ENCODE measurements at regions not wholly inside any gene's neighbourhood (a gene's known extent, or its start where the extent isn't known, plus 50 kb on each side); places are given as distances from the start of the nearest gene placed in this dataset.

GRCh38 chr9:777978-778377, 63.5 kb upstream of the DMRT1 start:
- no peak for TF ChIP-seq CTCF (IDR thresholded peaks at IDR 0.05)
- ATAC-seq (no peak), DNase-seq (no peak)
- Histone ChIP-seq H3K9me3 (no peaks in the 10 kb centered on the region), H3K4me1 (no peaks in the 10 kb centered on the region), H3K27ac (no peak overlapping the region), H3K27me3 (no peaks in the 10 kb centered on the region), H3K4me3 (no peak overlapping the region), H3K36me3 (no peaks in the 10 kb centered on the region)
- intact Hi-C loops (cut with DNase I): no loop called here

GRCh38 chr9:784202-784601, 57.3 kb upstream of the DMRT1 start:
- no peak for ATAC-seq
- Histone ChIP-seq H3K4me1 (no peaks in the 10 kb centered on the region), H3K36me3 (no peaks in the 10 kb centered on the region), H3K27ac (no peak overlapping the region), H3K9me3 (no peaks in the 10 kb centered on the region), H3K27me3 (no peaks in the 10 kb centered on the region), H3K4me3 (no peak overlapping the region)
- intact Hi-C loops (cut with DNase I): no loop called here
- TF ChIP-seq CTCF (IDR thresholded peaks at IDR 0.05): no peak
- no peak for DNase-seq

- no peak for TF ChIP-seq CTCF (IDR thresholded peaks at IDR 0.05)
- Histone ChIP-seq H3K9me3 (no peaks in the 10 kb centered on the region), H3K4me3 (no peak overlapping the region), H3K4me1 (no peaks in the 10 kb centered on the region), H3K27me3 (no peaks in the 10 kb centered on the region), H3K27ac (no peak overlapping the region), H3K36me3 (no peaks in the 10 kb centered on the region)
- ATAC-seq (no peak), DNase-seq (no peak)
- intact Hi-C loops (cut with DNase I): no loop called here
Observed at GRCh38 chr9:784916-785315, 56.6 kb upstream of the DMRT1 start.

GRCh38 chr9:785997-786396, 55.5 kb upstream of the DMRT1 start:
- Histone ChIP-seq H3K27me3 (no peaks in the 10 kb centered on the region), H3K4me3 (no peak overlapping the region), H3K27ac (no peak overlapping the region), H3K9me3 (no peaks in the 10 kb centered on the region), H3K36me3 (no peaks in the 10 kb centered on the region), H3K4me1 (no peaks in the 10 kb centered on the region)
- no peak for TF ChIP-seq CTCF (IDR thresholded peaks at IDR 0.05)
- DNase-seq: no peak
- intact Hi-C loops (cut with DNase I): no loop called here
- peak; percentile 6 for ATAC-seq

- ATAC-seq (peak; percentile 76), DNase-seq (no peak)
- Histone ChIP-seq H3K4me3 (no peak overlapping the region), H3K27me3 (no peaks in the 10 kb centered on the region), H3K4me1 (no peaks in the 10 kb centered on the region), H3K36me3 (no peaks in the 10 kb centered on the region), H3K9me3 (no peaks in the 10 kb centered on the region), H3K27ac (peak overlapping the region; percentile 47)
- intact Hi-C loops (cut with DNase I): no loop called here
- no peak for TF ChIP-seq CTCF (IDR thresholded peaks at IDR 0.05)
Observed at GRCh38 chr9:786405-786804, 55.1 kb upstream of the DMRT1 start.

GRCh38 chr9:788777-789176, 52.7 kb upstream of the DMRT1 start:
- Histone ChIP-seq H3K27me3 (no peaks in the 10 kb centered on the region), H3K27ac (no peak overlapping the region), H3K36me3 (no peaks in the 10 kb centered on the region), H3K4me3 (no peak overlapping the region), H3K9me3 (no peaks in the 10 kb centered on the region), H3K4me1 (no peaks in the 10 kb centered on the region)
- intact Hi-C loops (cut with DNase I): no loop called here
- no peak for TF ChIP-seq CTCF (IDR thresholded peaks at IDR 0.05)
- DNase-seq (no peak), ATAC-seq (no peak)
